NCI-H345 (cell line): ENCODE measurements at regions not wholly inside any gene's neighbourhood (a gene's known extent, or its start where the extent isn't known, plus 50 kb on each side); places are given as distances from the start of the nearest gene placed in this dataset.
A peak's percentile ranks its signal among the peaks of the same experiment; 100 is the strongest.

Source experiments
- DNase-seq: peaks from one replicate; lab custom pipeline; 2025; lab: John Stamatoyannopoulos, UW

DNA sequence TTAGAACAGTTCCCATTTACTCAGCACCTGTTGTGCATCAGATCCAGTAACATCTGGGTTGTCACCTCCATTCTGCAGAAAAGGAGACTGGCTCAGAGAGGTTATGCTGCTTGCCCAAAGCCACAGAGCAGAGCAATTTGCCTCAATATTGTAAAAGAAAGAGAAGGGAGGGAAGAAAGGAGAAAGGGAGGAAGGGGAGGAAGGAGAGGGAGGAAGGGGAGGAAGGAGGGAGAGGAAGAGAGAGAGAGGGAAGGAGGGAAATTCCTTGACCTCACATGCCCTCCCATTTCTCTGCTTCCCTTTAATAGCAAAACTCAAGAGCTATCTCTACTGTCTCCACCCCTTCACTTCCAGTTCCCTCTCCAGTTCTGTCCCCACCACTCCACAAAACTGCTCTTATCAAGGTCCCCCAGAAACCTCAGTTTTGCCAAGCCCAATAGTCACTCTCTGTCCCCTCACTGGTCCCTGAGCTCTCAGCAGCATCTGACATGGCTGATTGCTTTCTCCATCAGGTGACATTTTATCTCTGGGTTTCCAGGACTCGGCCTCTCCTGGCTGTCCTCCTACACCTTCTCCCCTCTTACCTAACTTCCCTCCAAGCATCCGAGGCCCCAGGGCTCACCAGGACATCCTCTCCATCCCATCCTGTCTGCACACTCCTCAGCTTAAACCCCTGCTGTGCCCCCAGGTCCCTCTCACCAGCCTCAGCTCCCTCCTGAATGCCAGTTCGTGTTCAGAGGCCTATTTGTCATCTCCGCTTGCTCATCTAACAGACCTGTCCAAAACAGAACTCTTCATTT is 104.7 kb upstream of the LINGO1 start:
- peak; percentile 31 for DNase-seq

DNA sequence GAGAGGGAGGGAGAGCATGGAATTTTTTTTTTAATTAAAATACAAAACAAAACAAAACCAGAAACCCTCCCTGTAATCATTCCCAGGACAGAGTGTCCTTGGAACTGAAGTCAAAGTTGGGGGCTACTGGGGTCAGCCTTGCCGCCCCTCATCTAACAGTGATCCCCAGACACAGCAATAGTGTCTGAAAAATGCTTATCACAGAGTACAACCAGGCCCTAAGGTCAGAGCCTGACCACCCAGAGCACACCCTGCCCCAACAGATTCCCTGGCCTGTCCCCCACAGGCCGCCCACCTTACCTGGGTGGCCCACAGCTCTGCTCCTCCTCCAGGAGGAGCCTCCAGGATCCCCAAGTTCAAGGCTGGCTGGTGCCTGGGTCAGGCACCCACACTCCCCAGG is 101.6 kb upstream of the LINGO1 start:
- DNase-seq: no peak

DNA sequence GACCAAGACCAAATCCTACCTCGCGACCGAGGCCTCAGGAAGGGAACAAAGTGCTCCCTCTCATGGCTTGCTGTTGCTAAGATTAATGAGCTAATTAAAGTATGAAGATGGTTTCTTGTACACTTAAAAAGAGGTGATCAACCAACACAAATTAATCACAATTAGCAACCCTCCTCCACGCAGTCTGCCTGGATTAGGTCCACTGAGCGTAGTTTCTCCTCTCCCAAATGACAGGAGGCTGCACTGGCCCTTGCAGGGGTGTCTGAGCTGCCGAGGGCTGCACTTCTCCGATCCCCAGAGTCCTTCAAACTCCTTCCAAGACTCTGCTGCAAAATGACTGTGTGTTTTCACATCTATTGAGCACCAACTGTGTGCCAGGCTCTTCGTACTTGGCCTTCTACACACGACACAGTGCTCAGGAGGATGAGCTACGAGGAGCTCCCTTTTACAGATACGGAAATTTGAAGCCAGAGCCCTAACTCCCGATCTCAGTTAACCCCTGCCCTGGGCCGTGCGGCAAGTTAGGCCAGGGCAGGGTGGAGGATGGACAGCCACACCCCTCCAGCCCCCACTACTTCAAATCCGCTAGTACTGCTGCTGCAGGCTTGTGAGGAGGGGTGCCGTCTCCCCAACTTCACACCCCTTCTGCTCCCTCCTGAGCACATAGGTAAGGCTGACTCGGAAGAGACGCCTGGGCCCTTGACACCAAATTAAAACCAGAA is 101.0 kb upstream of the LINGO1 start:
- no peak for DNase-seq

DNA sequence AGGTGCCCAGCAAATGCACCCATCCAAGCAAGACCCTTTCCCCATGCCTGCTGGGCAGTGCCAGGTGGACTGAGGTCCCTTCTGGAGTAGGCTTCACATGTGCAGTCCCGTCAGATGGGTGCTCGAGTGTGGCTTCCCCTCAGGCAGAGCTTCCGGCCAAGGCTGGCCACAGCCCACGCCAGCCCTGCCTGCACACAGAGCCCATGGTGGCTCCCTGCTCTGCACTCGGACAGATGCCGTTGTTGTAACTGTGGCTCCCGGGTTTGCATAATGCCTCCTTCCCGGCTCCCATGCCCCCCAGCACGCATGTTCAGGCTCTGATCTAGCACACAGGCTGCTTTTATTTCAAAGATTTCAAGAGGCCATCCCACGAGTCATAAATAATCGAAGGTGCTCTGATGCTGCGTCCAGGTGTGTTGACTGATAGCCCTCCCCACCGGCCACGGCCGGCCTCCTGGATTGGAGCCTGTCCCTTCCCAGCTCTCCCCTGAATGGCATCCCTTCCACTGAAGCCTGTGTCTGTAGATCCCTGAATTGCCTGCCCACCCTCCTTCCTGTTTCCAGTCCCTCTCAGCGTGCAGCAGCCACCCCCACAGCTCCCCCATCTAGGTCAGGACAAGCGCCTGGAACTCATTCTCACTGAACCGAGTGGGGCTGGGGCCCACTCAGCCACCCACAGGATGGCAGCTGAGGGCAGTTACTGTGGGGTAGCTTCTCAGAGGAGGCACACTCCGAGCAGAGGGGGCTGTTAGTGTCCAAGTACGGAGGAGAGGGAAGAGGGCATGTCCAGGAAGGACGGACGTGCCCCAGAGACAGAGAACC is 100.0 kb upstream of the LINGO1 start:
- DNase-seq: no peak

DNA sequence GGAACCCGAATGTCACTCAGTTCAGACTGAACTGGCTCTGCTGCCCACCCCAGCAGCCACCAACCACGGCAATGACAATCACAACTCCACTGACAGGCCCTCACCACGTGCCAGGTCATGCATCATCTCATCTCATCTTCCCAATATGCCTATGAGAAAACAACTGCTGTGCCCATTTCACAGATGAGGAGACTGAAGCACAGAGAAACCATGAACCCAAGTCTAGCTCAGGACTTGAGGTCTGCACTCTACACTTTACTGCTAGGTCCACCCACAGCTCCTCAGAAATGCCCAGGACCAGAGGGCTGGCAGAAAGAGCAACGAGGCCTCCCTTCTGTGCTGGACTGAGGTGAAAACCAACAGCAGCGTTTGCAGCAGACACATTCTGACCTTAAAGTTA is 99.2 kb upstream of the LINGO1 start:
- DNase-seq: no peak

DNA sequence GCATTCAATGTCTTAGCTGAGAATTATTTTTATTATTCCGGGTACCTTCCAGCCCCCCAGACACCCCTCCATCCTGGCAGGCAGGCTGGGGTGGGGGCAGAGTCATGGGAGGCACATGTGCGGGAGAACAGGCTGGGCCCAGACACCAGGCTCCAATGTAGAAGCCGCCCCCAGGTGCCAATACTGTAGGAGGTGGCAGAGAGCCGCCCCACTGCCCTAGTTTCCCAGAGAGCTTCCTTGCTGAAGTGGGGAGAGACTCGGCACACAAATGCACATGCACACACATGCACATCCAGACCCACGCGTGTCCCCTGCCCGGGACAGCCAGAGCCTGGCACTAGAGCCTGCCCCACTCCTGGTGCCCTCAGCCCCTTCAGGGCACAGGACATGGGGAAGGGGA is 98.4 kb upstream of the LINGO1 start:
- no peak for DNase-seq

DNA sequence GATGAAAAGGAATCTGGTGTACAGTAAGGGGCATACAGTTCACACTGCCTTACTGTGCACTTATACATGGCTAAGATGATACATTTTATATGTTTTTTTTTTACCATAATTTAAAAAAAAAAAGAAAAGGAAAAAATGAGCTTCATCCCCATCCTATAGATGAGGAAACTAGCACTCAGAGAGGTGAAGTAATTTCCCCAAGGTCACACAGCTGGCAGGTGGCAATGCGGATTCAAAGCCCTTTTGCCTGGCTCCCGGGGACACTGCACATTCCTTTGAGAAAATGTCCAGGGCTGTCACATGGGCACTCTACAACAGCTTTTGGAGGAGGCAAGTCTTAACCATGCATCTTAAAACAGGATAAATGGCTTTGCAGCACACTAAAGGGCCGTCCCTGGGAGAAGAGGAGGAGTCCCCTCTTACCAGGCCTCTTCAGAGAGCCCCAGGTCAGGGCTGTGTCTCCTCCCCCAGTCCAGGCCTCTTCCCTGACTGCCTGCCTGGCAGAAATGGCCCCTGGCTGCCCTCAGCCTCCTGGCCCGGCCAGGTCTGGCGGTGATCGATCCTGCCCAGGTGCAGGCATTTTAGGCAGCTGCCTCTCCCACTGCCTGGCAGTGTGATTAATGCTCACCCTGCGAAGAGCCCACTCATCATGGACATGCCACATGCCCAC is 95.1 kb upstream of the LINGO1 start:
- no peak for DNase-seq

DNA sequence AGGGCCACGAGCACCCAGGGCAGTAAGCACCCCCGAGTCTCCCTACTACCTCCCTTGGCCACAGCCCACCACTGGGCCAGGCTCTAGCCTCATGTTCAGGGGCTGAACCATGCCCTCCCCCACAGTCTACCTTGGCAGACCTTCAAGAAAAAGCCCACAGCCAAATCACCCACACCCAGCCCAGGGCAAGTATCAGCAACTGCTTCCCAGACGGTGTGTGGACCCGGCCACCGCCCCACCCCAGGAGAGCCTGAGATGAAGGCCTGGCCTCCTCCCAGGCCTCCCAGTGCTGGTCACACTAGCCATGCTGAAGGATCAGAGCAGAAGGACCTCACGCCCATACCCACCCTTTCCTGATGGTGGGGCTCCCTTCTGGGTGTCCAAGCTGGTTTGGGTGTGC is 92.0 kb upstream of the LINGO1 start:
- no peak for DNase-seq

DNA sequence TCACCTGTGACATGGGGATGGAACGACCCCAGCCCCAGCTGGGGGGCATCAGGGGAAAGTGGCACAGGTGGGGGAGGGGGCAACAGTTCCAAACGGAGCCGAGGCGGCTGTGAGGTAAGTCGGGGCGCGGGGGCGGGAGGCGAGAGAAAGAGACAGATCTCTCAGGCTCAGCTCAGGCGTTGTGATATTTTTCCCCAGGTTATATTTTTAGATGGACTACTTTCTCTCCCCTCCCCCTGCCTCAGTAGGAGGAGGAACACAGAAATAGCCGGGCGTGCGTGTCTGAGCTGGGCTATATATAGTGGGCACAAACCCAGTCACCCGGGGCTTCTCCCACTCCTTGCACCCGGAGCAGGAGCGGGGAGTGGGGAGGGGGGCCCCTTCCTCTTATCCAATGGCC is 91.0 kb upstream of the LINGO1 start:
- DNase-seq: no peak

DNA sequence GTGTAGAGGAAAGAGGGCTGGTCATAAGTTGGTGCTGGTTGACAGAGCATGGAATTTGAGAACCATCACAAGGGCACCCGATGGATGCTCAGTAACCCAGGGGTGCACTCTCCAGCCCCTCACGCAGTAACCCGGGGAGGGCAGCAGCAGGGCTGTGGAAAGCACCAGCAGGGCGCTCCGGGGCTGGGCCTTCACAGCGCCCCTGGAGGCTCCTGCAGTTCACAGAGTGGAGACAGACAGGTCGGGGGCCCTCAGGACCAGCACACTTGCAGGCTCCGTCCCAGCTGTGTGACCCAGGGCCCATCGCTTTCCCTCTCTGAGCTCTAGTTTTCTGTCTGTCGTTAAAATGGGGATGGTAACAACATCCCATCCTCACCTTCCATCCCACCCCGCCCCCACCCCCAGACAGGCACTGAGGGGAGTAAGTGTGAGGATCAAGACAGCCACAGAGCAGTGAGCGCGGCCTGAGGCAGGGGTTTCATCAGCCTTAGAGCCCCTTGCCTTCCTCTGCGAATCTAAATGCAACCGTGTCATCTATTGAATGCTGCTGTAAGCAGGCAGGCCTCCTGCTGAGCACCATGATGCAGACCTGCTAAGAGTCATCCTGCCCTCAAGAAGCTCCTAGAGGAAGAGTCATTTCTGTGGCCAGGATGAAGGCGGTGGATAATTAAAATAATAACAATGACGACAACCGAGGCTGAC is 90.2 kb upstream of the LINGO1 start:
- no peak for DNase-seq

DNA sequence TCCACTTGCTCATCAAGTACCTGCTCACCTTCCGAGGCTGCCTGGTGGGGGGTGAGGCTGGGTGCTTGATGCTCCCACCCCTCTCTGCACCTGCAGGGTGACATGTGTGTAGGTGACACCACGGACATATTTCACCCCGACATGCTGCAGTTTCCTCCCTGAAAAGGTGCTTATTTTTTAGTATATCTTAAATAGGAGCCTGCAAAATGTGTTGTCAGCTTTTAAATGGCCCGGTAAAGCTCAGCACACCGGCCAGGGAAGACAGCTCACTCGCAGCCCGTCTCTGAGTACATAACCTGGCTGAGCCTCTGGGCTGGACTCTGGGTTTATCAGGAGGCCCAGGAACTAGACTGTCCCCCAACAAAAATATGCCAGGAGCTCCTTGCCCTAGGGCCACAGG is 89.3 kb upstream of the LINGO1 start:
- peak; percentile 17 for DNase-seq

DNA sequence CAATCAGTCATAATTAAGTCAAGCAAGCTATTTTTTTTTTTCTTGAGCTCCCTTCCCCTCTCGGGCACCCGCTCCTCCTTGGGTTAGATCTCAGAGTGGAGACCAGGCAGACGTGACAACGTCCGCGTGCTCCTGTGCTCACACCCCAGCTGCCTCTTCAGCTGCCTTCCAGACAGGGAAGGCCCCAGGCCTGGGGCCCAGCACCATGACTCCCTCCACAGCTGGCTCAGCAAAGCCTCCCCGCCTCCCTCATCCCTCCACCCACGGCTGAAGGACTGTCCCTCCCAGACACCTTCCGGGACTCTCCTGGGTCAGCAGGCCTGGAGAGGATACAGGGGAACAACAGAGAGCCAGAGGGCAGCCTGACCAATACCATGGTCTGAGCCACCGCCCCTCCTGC is 87.9 kb upstream of the LINGO1 start:
- DNase-seq: no peak

DNA sequence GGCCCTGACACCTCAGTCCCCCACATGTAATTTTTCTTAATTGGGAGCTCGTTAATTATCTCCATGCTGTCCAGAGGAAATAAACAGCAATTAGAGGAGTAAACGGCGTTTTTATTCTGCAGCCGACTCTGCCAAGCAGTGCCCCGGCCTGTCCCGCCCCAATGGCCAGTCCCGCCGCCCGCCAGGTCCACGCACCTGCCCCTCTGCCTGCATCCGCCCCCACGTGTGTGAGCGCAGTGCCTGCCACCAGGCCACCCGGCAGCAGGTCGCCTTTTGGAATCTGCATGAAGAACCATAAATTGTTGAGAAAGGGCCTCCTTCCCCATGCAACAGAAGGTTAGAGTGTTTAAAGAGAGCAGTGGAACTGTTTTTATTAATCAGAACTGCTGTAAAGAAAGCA is 87.5 kb upstream of the LINGO1 start:
- DNase-seq: no peak

DNA sequence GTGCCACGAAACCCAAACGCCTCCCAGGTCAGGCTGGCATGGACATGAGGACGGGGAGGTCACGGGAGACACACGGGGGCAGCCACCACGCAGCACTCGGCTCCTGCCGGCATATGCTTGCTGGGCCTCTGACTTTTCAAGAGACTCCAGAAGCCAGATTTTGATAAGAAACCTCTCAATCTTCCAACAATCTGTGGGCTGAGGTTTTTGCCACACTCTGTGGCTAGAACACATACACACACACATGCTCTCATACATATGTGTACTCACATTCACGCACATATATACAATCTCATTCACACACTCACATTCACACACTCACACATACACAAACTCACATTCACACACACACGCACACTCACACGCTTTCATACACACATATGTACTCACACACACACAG is 86.7 kb upstream of the LINGO1 start:
- DNase-seq: no peak

DNA sequence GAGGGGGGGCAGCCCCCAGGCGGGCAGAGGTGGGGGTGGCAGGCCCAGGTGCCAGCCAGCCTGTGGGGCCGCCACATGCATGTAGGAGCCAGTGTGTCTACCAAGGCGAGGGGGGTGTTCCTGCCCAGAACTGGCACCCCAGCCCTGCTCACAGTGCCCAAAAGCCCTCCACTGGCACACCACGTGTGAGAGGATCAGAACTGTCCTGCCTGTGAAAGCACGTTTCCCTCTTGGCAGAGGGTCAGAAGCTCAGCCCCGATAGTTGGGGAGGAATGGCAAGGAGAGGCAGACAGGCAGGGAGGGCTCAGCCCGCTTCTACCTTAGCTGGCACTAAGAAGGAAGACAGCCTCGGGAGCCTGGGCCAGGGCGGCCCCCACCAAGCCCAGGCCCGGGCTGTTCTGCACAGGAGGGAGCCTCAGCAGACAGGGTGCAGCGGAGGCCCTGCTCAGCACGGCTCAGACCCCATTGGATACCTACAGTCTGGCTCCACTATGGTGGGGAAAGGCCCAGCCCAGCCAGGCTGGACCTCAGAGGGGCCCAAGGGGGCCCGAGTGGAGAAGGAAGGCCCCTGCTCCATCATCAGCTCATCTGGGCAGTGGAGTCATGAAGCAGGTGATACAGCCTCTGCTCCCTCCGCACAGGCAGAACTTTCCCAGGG is 84.8 kb upstream of the LINGO1 start:
- no peak for DNase-seq

DNA sequence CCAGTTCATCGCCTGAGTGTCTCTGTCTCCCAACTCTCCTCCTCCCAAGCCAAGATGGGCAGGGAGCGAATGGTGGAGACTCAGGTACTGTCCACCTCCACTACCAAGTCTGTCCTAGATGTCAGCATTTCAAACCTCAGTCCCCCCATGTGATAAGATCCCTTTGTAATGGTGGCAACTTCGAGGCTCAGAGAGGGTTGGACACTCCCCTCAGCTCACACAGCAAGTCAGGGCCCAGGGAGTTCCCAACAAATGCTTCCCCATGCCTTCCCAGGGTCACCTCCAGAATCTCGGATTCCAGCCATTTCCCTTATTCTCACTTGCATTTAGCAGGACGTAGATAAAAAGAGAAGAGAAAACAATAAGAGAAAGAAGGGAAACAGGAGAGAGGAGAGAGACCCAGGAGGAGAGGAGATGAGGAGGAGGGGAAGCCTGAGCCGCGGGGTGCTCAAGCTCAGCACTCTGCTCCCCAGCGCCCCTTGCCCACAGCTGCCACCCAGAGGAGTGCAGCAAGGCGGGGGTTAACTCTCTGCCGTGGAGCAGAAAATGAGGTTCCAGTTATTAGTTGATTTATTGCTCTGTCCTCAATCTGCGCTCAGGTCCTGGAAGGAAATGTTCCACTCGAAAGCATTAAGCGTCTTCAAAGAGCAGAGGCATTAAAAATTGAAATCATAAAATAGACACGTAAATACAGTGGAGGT is 84.1 kb upstream of the LINGO1 start:
- DNase-seq: no peak

DNA sequence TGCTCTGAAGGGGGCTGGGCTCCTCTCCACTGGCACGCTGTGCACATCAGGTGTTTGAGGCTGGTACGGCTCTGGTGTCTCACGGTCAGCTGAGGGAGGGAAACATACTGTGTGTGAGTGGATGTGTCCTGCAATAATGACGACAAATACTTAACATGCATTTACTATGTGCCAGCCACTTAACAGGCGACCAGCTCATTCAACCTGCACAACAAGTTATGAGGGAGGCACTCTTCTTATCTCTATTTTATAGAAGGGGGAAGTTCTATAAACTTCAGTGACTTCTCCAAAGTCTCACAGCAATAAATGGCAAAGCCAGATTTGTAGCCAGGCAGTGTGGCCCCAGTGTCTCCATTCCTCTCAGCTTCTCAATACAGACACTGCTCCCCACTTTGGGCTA is 83.1 kb upstream of the LINGO1 start:
- no peak for DNase-seq

DNA sequence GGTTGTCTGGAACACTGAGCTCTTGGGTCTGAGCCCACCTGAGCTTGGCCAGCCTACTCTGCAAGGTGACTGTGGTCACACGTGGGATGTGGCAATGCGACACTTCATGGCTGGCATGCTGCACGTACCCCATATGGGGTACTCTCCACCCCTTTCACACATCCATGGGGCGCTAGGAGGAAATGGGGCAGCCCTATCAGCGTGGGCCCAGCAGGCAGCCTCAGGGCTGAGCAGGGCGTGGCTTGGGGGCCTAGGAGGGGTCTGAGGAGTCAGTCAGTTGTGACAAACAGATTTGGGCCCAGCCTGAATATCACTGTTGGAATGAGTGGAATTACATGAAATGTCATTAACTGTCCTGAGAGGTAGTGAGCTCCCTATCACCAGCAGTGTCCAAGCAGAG is 82.3 kb upstream of the LINGO1 start:
- DNase-seq: no peak

DNA sequence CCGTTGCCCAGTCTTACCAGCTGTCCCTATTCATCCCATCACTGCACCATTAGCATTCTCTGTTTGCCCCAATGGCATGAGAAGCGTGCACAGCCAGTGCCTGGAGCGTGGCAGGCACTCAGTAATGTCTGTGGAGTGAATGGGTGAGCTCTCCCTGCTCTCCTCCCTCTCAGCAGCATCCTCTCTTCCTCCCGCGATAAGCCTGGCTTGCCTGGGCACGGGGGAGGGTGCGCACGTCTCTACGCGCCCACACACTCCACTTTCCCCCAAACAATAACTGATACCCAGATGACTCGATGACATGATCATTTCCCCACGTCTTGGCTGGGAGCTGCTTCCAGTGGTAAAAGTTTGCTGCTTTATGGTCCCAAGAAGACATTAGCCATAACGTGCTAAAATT is 81.8 kb upstream of the LINGO1 start:
- no peak for DNase-seq

DNA sequence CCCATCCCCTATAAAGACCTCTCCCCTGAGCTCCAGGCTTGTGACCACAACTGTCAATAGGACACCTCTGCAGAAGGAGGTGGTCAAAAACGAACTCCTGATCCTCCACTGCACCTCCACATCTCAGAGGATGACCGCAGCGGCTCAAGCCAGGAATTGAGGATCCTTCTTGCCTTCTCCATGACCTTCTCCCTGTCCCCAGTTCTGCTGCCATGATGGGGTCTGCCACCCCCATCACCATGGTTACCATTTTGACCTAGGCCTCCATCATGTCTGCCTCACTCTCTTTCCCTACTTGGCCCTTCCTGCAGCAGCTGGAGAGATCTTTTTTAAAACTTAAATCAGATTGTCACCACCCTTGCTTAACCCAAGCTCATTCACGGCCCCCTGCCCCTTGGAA is 81.3 kb upstream of the LINGO1 start:
- DNase-seq: no peak

DNA sequence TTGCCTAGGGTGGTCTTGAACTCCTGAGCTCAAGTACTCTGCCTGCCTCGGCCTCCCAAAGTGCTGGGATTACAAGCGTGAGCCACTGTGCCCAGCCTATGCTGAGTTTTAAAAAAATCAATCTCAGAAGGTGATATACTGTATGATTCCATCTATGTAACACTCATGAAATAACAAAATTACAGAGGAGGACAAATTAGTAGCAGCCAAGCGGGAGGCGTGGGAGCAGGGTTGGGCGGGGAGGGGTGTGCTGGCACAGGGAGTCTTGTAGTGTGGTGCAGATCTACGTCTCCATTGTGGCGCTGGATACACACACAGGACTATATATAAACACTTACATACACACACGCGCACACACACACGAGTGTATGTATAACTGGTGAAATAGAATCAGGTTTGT is 80.6 kb upstream of the LINGO1 start:
- DNase-seq: no peak
